RWPE2 (cell line): ENCODE measurements at regions not wholly inside any gene's neighbourhood (a gene's known extent, or its start where the extent isn't known, plus 50 kb on each side); places are given as distances from the start of the nearest gene placed in this dataset.

Source experiments
- ATAC-seq: fragments of 200-7000 bp; cut with Tn5 transposase; 3 replicates; pipeline ENCODE4 v1.9.1; 2021; ENCODE audit warnings: low read depth
- DNase-seq: peaks from one replicate; pipeline ENCODE4 v3.0.0-alpha.2; 2020; ENCODE audit warnings: low spot score
- H3K27ac ChIP-seq: fragments of 450-650 bp; 2 replicates; pipeline ENCODE4 v1.5.1; 2017; ENCODE audit warnings: mild to moderate bottlenecking; ENCODE audit not compliant: poor library complexity, severe bottlenecking
- H3K27me3 ChIP-seq: fragments of 250-450 bp; sonication (Bioruptor Pico); 2 replicates; pipeline ENCODE4 v1.5.1; 2021; ENCODE audit warnings: mild to moderate bottlenecking, moderate library complexity; ENCODE audit not compliant: insufficient read depth, poor library complexity, severe bottlenecking
- H3K36me3 ChIP-seq: fragments of 250-450 bp; sonication (Bioruptor Pico); 2 replicates; pipeline ENCODE4 v1.5.1; 2020; ENCODE audit warnings: low read depth, mild to moderate bottlenecking, moderate library complexity
- H3K4me1 ChIP-seq: fragments of 250-450 bp; sonication (Bioruptor Pico); 2 replicates; pipeline ENCODE4 v1.5.1; 2021; ENCODE audit warnings: mild to moderate bottlenecking, moderate library complexity; ENCODE audit not compliant: insufficient read depth, poor library complexity, severe bottlenecking
- H3K4me3 ChIP-seq: fragments of 250-450 bp; sonication (Bioruptor Pico); 2 replicates; pipeline ENCODE4 v1.5.1; 2021; ENCODE audit warnings: mild to moderate bottlenecking, moderate library complexity; ENCODE audit not compliant: severe bottlenecking
- H3K9me3 ChIP-seq: fragments of 250-450 bp; sonication (Bioruptor Pico); 2 replicates; pipeline ENCODE4 v1.5.1; 2021; ENCODE audit warnings: mild to moderate bottlenecking, moderate library complexity; ENCODE audit not compliant: severe bottlenecking
- CTCF ChIP-seq: fragments of 450-650 bp; IDR thresholded peaks from one replicate; pipeline ENCODE4 v1.5.1; 2017; ENCODE audit warnings: mild to moderate bottlenecking, moderate library complexity; ENCODE audit not compliant: poor library complexity, severe bottlenecking

DNA sequence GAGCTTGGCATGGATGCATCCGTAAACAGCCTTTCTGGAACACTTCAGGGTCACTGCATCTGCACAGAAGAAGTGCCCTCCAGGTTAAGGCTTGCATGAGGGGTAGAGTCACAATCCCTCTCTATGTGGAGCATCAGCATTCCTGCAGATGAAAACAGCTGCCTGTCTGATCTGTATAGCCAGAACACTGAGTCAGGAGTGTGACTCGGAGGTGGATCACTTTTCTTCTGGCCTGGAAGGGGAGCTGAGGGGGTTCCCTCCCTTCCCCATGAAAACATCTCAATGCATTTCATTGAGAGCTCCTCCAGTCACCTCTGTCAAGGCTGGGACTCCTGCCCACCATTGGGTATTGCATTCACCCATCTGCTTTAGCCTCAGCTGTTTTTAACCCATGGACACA, 72.5 kb upstream of the SERPINE2 start:
- Histone ChIP-seq H3K4me3 (no peak overlapping the region), H3K4me1 (no peaks in the 10 kb centered on the region), H3K27ac (peak overlapping the region; percentile 33), H3K27me3 (no peaks in the 10 kb centered on the region), H3K36me3 (no peaks in the 10 kb centered on the region), H3K9me3 (peaks cover 2% of the 10 kb centered on the region)
- ATAC-seq (peak; percentile 81), DNase-seq (no peak)
- TF ChIP-seq CTCF: no peak

DNA sequence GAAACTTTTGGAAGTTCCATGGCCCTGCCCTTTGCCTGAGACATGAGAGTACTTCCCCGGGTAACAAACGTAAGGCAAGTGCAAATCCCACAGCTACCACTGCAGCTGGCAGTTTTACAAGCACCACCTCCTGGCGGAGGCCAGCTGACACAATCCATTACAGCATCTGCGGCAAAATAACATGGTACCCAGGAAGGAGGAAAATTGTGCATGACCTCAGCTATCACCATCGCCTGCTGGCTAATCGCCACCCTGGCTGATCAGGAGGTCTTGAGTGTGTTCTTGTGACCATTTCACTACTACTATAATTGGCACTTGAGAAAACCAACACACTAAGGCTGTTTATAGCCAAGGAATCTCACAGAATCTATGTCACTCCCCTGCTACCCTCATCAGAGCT, 71.7 kb upstream of the SERPINE2 start:
- no peaks in the 10 kb centered on the region for H3K4me1 ChIP-seq
- DNase-seq (no peak), ATAC-seq (no peak)
- H3K27me3 ChIP-seq: no peaks in the 10 kb centered on the region
- H3K4me3 ChIP-seq: no peak overlapping the region
- TF ChIP-seq CTCF: no peak
- no peaks in the 10 kb centered on the region for H3K9me3 ChIP-seq
- peak overlapping the region; percentile 33 for H3K27ac ChIP-seq
- H3K36me3 ChIP-seq: no peaks in the 10 kb centered on the region

- Histone ChIP-seq H3K27me3 (no peaks in the 10 kb centered on the region), H3K36me3 (no peaks in the 10 kb centered on the region), H3K4me1 (no peaks in the 10 kb centered on the region), H3K9me3 (no peaks in the 10 kb centered on the region), H3K27ac (no peak overlapping the region), H3K4me3 (no peak overlapping the region)
- ATAC-seq (no peak), DNase-seq (no peak)
- TF ChIP-seq CTCF: no peak
Measured at GRCh38 chr2:224109751-224110150, 70.7 kb upstream of the SERPINE2 start.

GRCh38 chr2:224106794-224107193, 67.7 kb upstream of the SERPINE2 start:
- Histone ChIP-seq H3K4me3 (no peak overlapping the region), H3K27me3 (no peaks in the 10 kb centered on the region), H3K27ac (no peak overlapping the region), H3K9me3 (no peaks in the 10 kb centered on the region), H3K4me1 (peaks cover 16% of the 10 kb centered on the region), H3K36me3 (no peaks in the 10 kb centered on the region)
- DNase-seq (no peak), ATAC-seq (no peak)
- no peak for TF ChIP-seq CTCF

DNA sequence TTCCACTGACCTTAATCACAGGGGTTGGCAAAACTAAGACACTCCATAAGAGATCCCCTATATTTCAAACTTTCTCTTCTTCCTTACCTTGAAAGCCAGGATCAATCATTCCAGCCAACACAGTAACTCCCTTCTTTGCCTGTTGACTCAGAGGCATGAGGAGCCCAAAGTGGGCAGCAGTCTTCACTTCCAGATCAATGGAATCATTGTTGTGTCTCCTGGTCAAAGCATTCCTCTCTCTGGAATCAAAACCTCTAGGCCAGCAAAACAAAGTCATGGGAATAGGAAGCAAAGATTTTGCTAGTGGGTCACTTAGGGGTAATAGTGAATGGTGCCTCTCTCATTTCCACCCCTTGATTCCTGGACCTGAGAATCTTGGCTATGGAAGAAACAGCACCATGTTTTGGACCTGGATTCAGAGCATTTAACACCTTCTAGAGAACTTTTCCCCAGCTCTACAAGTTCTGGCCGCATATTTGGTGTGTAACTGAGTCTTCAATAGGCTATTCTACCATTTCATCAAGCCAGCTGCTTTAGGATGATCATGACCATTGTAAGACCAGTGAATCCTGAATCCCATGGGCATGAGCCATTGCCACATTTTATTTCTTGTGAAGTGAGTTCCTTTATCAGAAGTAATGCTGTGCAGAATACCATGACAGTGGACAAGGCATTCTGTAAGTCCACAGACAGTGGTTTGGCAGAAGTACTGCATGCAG, 65.7 kb upstream of the SERPINE2 start:
- ATAC-seq: no peak
- Histone ChIP-seq H3K9me3 (no peaks in the 10 kb centered on the region), H3K27me3 (no peaks in the 10 kb centered on the region), H3K4me1 (peaks cover 20% of the 10 kb centered on the region), H3K4me3 (no peak overlapping the region), H3K36me3 (no peaks in the 10 kb centered on the region), H3K27ac (no peak overlapping the region)
- DNase-seq: no peak
- no peak for TF ChIP-seq CTCF
